HG03469 (cell line): ENCODE measurements at regions not wholly inside any gene's neighbourhood (a gene's known extent, or its start where the extent isn't known, plus 50 kb on each side); places are given as distances from the start of the nearest gene placed in this dataset.
"Not testable (repeated sequence)": the region's sequence is repeated elsewhere in the genome, so short reads cannot be mapped to it uniquely, and the experiment has no call there.

Experiments used
- ATAC-seq: cut with Tn5 transposase; IDR thresholded peaks from one replicate; pipeline ENCODE4 v1.9.1; 2021; ENCODE audit warnings: mild to moderate bottlenecking, moderate library complexity, moderate number of reproducible peaks; ENCODE audit not compliant: unreplicated experiment

DNA sequence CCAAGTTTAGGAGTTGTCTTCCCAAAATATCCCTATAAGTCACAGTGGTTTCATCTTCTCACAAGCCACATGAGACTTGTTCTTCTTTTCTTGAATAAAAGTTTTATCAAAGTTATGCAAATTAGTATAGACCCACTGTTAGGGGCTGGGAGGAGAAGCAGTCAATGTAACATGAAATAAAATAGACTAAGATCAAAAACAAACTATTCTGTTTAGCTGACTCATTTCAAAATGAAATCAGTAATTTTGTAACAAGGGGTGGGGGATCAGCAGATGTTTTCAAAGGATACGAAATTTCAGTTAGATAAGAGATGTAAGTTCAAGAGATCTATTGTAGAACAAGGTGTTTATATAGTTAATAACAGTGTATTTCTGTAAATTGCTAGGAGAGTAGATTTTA, 339.6 kb upstream of the PRDM1 start:
- no peak for ATAC-seq

DNA sequence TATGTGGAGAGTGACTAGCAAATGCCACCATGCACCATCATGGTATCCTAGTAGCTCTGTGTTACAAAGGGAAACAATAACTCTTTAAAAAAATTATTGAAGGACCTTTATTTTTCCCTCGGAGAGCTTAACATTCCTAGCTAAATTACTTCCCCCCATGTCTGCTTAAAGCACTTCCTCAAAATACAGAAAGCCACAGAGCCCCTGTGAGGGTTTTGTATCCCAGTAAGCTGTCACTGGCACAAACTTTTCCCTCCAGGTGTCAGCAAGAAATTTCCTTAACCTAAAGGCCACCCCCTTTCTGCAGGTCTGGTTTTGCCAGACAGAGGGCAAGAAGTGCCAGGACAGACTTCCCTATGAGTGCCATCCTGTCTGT, 340.0 kb upstream of the PRDM1 start:
- no peak for ATAC-seq

- ATAC-seq = no peak
Observed at GRCh38 chr6:105745464-105746129, 340.5 kb upstream of the PRDM1 start.

GRCh38 chr6:105744815-105745214, 341.3 kb upstream of the PRDM1 start:
- ATAC-seq = no peak

- no peak for ATAC-seq
Observed at GRCh38 chr6:105740946-105741645, 338.2 kb upstream of the PREP start.

DNA sequence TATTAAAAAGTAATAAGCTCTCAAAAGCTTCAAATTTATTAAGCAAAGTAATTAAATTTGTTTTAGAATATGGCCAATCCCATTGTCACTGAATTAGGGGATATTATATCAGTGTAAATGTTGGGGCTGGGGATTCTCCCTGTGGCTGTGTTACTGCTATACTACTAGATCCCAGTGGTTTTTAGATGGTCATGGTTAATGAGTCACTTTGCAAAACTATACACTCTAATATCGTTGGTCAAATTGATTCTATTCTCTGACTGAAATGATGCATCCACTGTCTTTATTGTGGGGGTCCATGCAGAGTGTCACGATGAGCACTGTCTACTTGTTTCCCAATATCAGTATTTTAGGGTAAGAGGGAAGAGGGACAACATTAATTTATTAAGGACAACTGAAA, 336.9 kb upstream of the PREP start:
- no peak for ATAC-seq

DNA sequence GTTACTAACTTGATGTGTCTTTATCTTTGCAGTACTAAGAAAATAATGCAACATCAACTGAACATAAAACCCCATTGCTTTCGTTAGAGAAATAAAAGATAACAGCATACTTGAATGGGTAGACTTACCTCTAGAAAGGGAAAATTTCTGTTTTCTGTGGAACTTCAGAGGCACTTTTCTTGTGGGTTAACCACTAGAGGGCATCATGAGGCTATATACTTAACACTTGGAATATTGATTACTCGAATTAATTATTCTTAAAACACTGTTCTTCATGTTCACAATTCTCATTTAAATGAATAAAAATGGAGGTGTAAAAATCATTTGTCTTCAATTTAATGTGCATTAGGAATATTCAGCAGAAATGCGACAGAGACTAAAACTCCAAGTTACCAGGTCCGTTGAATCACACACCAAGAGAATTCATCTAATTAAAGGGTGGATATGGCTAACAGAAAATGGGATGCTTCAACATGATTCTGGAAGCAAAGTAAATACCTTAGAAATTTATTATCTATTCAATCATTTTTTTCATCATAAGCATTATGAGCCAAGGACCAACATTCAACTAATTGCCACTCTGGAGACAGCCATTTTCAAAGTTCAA, 330.8 kb upstream of the PREP start:
- no peak for ATAC-seq

- ATAC-seq = no peak
Observed at GRCh38 chr6:105728995-105729394, 326.1 kb upstream of the PREP start.

DNA sequence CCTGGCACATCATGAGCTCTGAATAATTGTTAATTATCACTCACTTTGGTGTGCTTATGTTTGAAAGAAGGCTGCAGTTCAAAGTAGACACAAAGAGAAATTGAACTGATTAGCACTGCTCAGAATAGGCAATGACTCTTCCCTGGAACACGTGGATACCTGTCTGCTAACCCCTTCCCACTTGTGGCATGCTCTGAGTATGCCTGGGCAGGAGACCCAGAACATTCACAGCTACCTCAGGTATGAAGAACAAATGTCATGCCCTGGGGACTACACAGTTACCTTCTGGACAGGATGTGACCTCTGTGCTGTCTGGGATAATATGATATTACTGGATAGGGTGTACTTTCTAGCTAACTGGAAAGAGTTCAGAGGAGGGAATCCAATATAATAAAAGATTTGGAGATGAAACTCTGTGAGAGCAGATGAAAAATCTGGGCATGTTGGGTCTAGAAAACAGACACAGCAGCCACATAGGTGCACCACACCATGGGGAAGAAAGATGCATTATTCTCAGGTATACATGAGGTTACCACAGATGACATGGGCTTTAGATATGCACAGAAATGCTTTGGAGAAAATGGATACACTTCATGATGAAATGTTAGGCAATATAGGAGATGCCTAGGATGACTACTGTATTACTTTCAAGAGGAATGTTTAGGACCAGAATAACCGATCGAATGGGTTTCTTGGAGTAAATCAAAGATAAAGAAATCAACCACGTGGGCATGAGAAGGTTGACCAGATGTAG, 324.2 kb upstream of the PREP start:
- ATAC-seq = no peak

DNA sequence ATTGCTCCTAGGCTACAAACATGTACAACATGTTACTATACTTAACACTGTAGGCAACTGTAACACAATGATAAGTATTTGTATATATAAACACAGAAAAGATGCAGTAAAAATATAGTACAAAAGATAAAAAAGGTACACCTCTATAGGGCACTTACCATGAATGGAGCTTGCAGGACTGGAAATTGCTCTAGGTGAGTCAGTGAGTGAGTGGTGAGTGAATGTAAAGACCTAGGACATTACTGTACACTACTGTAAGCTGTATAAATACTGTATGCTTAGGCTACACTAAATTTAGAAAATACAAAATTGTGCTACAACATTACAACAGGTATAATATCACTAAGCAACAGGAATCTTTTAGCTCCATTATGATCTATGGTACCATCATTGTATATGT, 312.0 kb upstream of the PREP start:
- ATAC-seq = no peak

DNA sequence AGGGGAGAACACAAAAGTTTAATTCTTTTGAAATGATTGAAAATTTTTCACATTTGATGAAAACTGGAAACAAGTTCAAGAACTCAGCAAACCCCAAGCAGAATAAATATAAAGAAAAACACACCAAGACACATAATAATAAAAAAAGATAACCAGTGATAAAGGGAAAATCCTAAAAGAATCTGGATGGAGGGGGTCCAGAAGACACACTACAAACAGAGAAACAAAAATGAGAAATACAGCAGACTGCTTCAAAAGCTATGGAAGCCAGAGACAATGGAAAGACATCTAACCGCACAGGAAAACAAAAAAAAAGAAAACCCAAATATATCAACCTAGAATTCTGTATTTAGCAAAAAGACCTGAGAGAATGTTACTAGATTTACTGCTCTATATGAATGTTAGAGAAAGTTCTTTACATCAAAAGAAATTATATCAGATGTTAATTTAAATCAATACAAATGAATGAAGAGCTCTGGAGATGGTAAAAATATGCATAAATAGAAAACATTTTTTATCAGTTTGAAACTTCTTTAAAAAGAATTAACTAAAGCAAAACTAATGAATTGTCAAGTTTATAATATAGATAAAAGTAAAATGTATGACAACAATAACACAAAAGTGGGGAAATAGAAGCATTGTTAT, 310.7 kb upstream of the PREP start:
- ATAC-seq = no peak

DNA sequence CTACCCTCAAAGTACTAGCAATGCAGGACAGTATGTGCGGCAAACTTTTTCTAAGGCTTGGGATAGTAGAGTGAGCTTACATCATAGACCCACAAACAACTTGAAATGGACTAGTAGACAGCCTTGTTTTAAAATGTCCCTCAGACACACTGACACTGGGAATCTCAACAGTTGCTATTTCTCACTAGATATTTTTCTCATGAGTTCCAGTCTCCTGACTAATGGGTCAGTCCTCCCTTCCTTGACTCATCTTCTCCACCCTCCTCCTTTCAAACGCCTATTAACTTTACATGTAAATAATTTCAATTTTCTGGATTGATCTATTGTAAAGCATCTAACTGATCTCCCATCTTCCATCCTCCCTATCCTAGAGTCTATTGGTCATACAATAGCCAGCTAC, 308.3 kb upstream of the PREP start:
- ATAC-seq = no peak

- ATAC-seq = no peak
Observed at GRCh38 chr6:105705608-105706007, 302.7 kb upstream of the PREP start.

GRCh38 chr6:105695461-105695860, 292.6 kb upstream of the PREP start:
- ATAC-seq = no peak

- no peak for ATAC-seq
Observed at GRCh38 chr6:105692613-105693215, 289.8 kb upstream of the PREP start.

DNA sequence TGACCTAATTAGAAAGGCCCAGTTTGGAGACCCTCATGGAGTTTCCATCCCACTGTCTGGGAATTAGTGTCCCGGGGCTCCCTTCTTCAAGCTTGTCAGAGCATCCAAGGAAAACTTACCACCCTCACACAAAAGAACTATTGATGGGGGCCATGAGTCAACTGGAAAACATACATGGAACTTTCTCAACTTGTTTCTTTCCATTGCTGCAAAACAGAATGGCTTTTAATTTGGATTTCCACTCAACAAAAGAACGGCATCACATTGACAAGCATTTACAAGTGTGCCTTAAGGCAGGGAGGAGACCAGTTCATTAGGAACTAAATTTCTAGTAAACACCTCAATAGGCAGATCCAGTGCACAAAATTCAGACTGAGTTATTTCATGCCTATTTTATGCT, 289.1 kb upstream of the PREP start:
- no peak for ATAC-seq

- ATAC-seq = no peak
Observed at GRCh38 chr6:105691081-105691480, 288.2 kb upstream of the PREP start.

- no peak for ATAC-seq
Observed at GRCh38 chr6:105688573-105688972, 285.7 kb upstream of the PREP start.

- ATAC-seq = not testable (repeated sequence)
Observed at GRCh38 chr6:105686793-105687192, 283.9 kb upstream of the PREP start.

DNA sequence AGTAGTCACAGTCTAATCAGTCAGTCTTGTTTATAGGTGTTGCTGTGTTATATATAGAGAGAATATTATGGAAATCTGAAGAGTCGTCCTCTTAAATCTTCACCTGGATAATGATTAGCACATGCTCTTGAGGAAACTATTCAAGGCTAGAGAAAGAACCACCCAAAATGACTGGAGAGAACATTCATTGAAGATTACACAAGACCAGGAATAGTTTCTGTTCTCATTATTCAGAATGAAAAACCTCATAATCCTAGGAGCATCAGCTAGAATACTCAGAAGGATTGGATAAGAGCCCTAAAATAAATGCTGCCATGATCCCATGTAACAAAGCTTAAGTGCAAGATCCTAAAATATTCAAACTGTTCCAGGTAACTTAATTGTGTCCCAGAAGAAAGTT, 278.2 kb upstream of the PREP start:
- ATAC-seq = no peak

DNA sequence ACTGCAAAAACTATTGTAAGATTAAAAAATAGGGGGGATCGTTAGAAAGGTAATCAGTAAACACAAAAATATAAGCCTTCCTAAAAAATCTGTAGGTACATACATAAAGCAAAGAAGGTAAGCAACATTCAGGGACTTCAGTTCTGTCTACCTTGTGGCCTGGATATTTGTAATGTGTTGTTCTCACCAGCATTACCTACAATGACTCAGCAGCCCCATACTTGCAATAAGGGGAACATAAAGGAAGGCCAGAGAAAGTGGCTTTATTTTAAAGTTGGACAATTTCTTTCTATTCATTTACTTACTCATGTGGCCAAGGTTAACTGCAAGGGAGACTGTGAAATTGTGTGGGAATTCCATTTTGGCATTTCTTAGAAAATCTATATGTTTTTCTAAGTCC, 277.2 kb upstream of the PREP start:
- ATAC-seq = no peak
